KMS-11 (cell line): ENCODE measurements at regions not wholly inside any gene's neighbourhood (a gene's known extent, or its start where the extent isn't known, plus 50 kb on each side); places are given as distances from the start of the nearest gene placed in this dataset.

Experiments used
- H2AFZ ChIP-seq: fragments of 200-600 bp; sonication (generic); 2 replicates; pipeline ENCODE4 v1.6.1; 2016; ENCODE audit warnings: antibody characterized with exemption, mixed run types, low read depth
- H3K27ac ChIP-seq: fragments of 200-600 bp; sonication (generic); 2 replicates; pipeline ENCODE4 v1.6.1; 2016; ENCODE audit warnings: mild to moderate bottlenecking, mixed run types
- H3K27me3 ChIP-seq: fragments of 200-600 bp; sonication (generic); 2 replicates; pipeline ENCODE4 v1.6.1; 2017; ENCODE audit warnings: mild to moderate bottlenecking, low read depth, mixed run types, moderate library complexity; ENCODE audit not compliant: insufficient read depth
- H3K36me3 ChIP-seq: fragments of 200-600 bp; sonication (generic); 2 replicates; pipeline ENCODE4 v1.6.1; 2017; ENCODE audit warnings: mild to moderate bottlenecking, mixed run types; ENCODE audit not compliant: insufficient read depth
- H3K4me1 ChIP-seq: fragments of 200-600 bp; sonication (generic); 2 replicates; pipeline ENCODE4 v1.6.1; 2016; ENCODE audit warnings: mild to moderate bottlenecking, low read depth, mixed run types; ENCODE audit not compliant: poor library complexity, severe bottlenecking
- H3K4me2 ChIP-seq: fragments of 200-600 bp; sonication (generic); 2 replicates; pipeline ENCODE4 v1.7.0; 2016; ENCODE audit warnings: mild to moderate bottlenecking, mixed run types
- H3K4me3 ChIP-seq: fragments of 200-600 bp; sonication (generic); IDR thresholded peaks from 2 replicates; pipeline ENCODE4 v1.6.1; 2017; ENCODE audit warnings: low read depth, low read length, mixed read lengths; ENCODE audit not compliant: insufficient read depth
- H3K79me2 ChIP-seq: fragments of 200-600 bp; sonication (generic); 2 replicates; pipeline ENCODE4 v1.6.1; 2016; ENCODE audit warnings: low read depth, mixed run types; ENCODE audit not compliant: insufficient read depth
- H3K9ac ChIP-seq: fragments of 200-600 bp; sonication (generic); 2 replicates; pipeline ENCODE4 v1.6.1; 2016; ENCODE audit warnings: mild to moderate bottlenecking, mixed run types
- H4K20me1 ChIP-seq: fragments of 200-600 bp; sonication (generic); 2 replicates; pipeline ENCODE4 v1.6.1; 2016; ENCODE audit warnings: mild to moderate bottlenecking, mixed run types; ENCODE audit not compliant: insufficient read depth
- TF ChIP-seq, protein P1 (sequence below): fragments of 200-600 bp; sonication (generic); conservative IDR thresholded peaks from 2 replicates; pipeline ENCODE4 v1.6.1; 2017; ENCODE audit warnings: low read depth, mild to moderate bottlenecking, antibody characterized with exemption, low read length, moderate library complexity, mixed read lengths

DNA sequence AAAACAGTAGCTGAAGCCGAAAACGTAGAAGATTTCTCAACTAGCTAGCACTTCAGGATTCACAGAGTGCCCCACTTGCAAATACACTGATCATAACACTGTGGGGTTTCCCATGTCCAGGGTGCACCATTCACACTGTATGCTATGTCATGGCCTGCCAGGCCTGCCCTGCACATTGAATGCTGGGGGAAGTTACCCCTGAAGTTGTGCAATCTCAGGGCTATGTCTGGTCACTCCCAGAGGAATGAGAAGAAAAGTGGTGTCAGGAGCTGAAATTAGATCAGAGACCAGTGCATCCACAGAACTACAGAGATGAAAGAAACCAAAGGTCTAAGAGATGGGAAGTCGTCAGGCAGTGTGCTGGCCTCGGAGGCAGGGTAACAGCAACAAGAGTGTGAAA lies 196.8 kb downstream of the RAP2A start:
- Histone ChIP-seq H3K36me3 (no peaks in the 10 kb centered on the region), H3K4me1 (no peaks in the 10 kb centered on the region), H3K4me3 (no peak overlapping the region), H3K79me2 (no peaks in the 10 kb centered on the region), H3K27ac (no peak overlapping the region), H2AFZ (no peak overlapping the region), H4K20me1 (no peaks in the 10 kb centered on the region), H3K9ac (no peak overlapping the region), H3K4me2 (no peak overlapping the region), H3K27me3 (no peaks in the 10 kb centered on the region)
- TF ChIP-seq, protein P1, sequence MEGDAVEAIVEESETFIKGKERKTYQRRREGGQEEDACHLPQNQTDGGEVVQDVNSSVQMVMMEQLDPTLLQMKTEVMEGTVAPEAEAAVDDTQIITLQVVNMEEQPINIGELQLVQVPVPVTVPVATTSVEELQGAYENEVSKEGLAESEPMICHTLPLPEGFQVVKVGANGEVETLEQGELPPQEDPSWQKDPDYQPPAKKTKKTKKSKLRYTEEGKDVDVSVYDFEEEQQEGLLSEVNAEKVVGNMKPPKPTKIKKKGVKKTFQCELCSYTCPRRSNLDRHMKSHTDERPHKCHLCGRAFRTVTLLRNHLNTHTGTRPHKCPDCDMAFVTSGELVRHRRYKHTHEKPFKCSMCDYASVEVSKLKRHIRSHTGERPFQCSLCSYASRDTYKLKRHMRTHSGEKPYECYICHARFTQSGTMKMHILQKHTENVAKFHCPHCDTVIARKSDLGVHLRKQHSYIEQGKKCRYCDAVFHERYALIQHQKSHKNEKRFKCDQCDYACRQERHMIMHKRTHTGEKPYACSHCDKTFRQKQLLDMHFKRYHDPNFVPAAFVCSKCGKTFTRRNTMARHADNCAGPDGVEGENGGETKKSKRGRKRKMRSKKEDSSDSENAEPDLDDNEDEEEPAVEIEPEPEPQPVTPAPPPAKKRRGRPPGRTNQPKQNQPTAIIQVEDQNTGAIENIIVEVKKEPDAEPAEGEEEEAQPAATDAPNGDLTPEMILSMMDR, result no peak

DNA sequence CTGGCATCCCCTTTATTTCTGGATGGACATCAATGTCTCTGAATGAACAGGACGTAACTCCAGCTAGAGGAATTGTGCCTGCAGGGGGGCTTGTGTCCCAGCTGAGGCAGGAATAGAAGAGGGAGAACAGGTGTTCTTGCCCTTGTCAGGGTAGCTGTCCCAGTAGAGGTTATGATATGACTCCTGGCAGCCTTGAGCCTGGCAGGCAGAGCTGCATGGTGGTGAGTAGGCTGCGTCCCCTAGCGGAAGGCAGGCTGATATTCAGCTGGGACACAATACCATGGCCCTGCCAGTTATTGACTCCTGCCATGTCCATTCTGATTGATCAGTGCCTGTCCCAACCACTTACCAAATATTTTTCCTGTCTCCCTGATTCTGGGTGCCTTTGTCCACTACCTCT lies 197.2 kb downstream of the RAP2A start:
- H3K4me1 ChIP-seq, result no peaks in the 10 kb centered on the region
- no peaks in the 10 kb centered on the region for H3K36me3 ChIP-seq
- TF ChIP-seq, protein P1, result no peak
- H3K4me2 ChIP-seq, result no peak overlapping the region
- H2AFZ ChIP-seq, result no peak overlapping the region
- no peak overlapping the region for H3K27ac ChIP-seq
- H3K79me2 ChIP-seq, result no peaks in the 10 kb centered on the region
- H3K4me3 ChIP-seq, result no peak overlapping the region
- no peaks in the 10 kb centered on the region for H3K27me3 ChIP-seq
- no peak overlapping the region for H3K9ac ChIP-seq
- no peaks in the 10 kb centered on the region for H4K20me1 ChIP-seq

DNA sequence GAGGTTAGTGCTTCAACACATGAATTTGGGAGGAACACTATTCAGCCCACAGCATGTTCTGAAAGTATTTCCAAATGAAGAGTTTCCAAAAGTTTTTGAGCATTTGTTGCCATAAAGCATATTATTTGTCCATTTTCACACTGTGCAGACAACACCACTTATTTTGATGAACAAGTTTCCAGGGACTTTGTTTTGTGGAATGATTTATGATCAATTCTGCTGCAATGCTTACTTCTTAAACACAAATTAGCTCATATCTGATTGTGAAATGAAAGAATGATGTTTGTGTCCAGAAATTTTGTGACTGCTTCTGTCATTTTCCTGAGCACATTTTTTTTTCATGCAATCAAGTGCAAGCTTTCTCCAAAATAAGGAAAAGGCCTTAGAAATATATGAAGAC lies 205.3 kb downstream of the RAP2A start:
- Histone ChIP-seq H3K4me2 (no peak overlapping the region), H3K4me1 (no peaks in the 10 kb centered on the region), H3K27me3 (no peaks in the 10 kb centered on the region), H3K79me2 (no peaks in the 10 kb centered on the region), H3K27ac (no peak overlapping the region), H4K20me1 (no peaks in the 10 kb centered on the region), H3K9ac (no peak overlapping the region), H3K4me3 (no peak overlapping the region), H3K36me3 (no peaks in the 10 kb centered on the region), H2AFZ (no peak overlapping the region)
- TF ChIP-seq, protein P1, result no peak

DNA sequence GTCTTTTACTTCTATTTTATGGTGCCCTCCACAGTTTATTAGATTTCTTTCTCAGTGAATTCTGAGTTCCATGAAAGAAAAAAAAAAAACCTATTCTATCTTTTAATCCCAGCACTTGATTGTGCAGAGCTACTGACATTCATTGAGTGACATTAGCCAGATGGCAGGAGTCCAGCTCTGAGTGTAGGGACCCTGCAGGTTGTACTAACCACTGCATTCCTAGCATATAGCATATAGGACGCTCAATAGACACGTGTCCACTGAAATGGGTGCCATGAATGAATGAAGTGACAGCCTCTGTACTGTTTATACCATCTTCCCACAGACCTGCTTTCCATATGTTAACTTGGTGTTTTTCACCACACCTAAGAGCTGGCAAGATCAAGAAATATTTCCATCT lies 206.3 kb downstream of the RAP2A start:
- Histone ChIP-seq H3K79me2 (no peaks in the 10 kb centered on the region), H3K27ac (no peak overlapping the region), H3K4me1 (no peaks in the 10 kb centered on the region), H3K4me2 (no peak overlapping the region), H2AFZ (no peak overlapping the region), H3K4me3 (no peak overlapping the region), H3K27me3 (no peaks in the 10 kb centered on the region), H3K36me3 (no peaks in the 10 kb centered on the region), H3K9ac (no peak overlapping the region), H4K20me1 (no peaks in the 10 kb centered on the region)
- TF ChIP-seq, protein P1, result no peak
